Right lobe of liver (tissue), 4 donors: ENCODE measurements at regions not wholly inside any gene's neighbourhood (a gene's known extent, or its start where the extent isn't known, plus 50 kb on each side); places are given as distances from the start of the nearest gene placed in this dataset.

Source experiments
- POLR2A ChIP-seq: fragments of 450-650 bp; IDR thresholded peaks from one replicate; pipeline ENCODE4 v1.6.1; 2017; ENCODE audit warnings: antibody characterized with exemption, mild to moderate bottlenecking
- TF ChIP-seq, protein P1 (sequence below), 4 donors: fragments of 200-600 bp in 3 of 4; fragments of 450-650 bp in 1 of 4; IDR thresholded peaks; one replicate each; pipeline versions ENCODE4 v1.5.1 to v1.8.0; 2016 to 2022; ENCODE audit warnings: antibody characterized with exemption in 4 of 4, mild to moderate bottlenecking in 2 of 4
- donor health status: DM: no; HTN: no; CAD: no.
- donor health status: DM: no; HTN: no; CAD: no.
- donor health status: DM: no; HTN: yes; CAD: no.

DNA sequence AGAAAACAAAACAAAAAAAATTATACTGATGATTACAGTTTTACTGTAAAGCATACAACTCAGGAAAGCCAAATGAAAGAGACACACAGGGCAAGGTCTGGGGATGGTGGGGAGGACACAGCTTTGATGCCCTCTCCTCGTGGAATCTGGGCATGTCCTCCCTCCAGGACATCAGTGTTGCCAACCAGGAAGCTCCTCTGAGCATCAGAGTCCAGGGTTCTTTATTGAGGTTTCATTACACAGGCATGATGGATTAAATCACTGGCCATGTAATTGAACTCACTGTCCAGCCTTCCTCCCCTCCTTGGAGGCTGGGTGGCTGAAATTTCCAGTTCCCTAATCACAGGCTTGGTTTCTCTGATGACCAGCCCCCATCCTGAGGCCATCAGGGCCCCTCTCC, 89.6 kb upstream of the MIER3 start:
- no peak for TF ChIP-seq POLR2A
- TF ChIP-seq, protein P1, sequence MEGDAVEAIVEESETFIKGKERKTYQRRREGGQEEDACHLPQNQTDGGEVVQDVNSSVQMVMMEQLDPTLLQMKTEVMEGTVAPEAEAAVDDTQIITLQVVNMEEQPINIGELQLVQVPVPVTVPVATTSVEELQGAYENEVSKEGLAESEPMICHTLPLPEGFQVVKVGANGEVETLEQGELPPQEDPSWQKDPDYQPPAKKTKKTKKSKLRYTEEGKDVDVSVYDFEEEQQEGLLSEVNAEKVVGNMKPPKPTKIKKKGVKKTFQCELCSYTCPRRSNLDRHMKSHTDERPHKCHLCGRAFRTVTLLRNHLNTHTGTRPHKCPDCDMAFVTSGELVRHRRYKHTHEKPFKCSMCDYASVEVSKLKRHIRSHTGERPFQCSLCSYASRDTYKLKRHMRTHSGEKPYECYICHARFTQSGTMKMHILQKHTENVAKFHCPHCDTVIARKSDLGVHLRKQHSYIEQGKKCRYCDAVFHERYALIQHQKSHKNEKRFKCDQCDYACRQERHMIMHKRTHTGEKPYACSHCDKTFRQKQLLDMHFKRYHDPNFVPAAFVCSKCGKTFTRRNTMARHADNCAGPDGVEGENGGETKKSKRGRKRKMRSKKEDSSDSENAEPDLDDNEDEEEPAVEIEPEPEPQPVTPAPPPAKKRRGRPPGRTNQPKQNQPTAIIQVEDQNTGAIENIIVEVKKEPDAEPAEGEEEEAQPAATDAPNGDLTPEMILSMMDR (IDR thresholded peaks at IDR 0.05) = no peak
